WTC11 (cell line): ENCODE measurements at regions not wholly inside any gene's neighbourhood (a gene's known extent, or its start where the extent isn't known, plus 50 kb on each side); places are given as distances from the start of the nearest gene placed in this dataset.
A peak's percentile ranks its signal among the peaks of the same experiment; 100 is the strongest.

Experiments
- ATAC-seq: fragments of 200-7000 bp; cut with Tn5 transposase; 2 replicates; pipeline ENCODE4 v1.10.0; 2021; ENCODE audit warnings: mild to moderate bottlenecking, moderate library complexity
- CTCF ChIA-PET: fragments of 300-600 bp; sonication (Branson Sonifier 250); formaldehyde crosslinking; loops from one replicate; lab custom pipeline; 2021; ENCODE audit warnings: antibody characterized with exemption; lab: Charles Lee
- POLR2A ChIA-PET: fragments of 350-600 bp; sonication (Branson Sonifier 250); formaldehyde crosslinking; loops from one replicate; lab custom pipeline; 2021; ENCODE audit warnings: antibody characterized with exemption; lab: Charles Lee
- DNase-seq: peaks from one replicate; pipeline ENCODE4 v3.0.0; 2021; ENCODE audit warnings: low spot score
- H3K27ac Mint-ChIP-seq: 2 replicates; pipeline ENCODE4 v1.8.0; 2021; ENCODE audit warnings: mixed read lengths
- H3K27me3 Mint-ChIP-seq: 2 replicates; pipeline ENCODE4 v1.8.0; 2021; ENCODE audit warnings: low read depth, mild to moderate bottlenecking, moderate library complexity, mixed read lengths
- H3K36me3 Mint-ChIP-seq: 2 replicates; pipeline ENCODE4 v1.8.0; 2021; ENCODE audit warnings: mixed read lengths
- H3K4me1 Mint-ChIP-seq: 2 replicates; pipeline ENCODE4 v1.8.0; 2022; ENCODE audit warnings: mixed read lengths
- H3K4me3 Mint-ChIP-seq: 2 replicates; pipeline ENCODE4 v1.8.0; 2021; ENCODE audit warnings: mild to moderate bottlenecking, moderate library complexity, mixed read lengths
- H3K9me3 Mint-ChIP-seq: 2 replicates; pipeline ENCODE4 v1.8.0; 2021; ENCODE audit warnings: mixed read lengths
- CREM ChIP-seq: sonication (generic); formaldehyde crosslinking; IDR thresholded peaks from 2 replicates; pipeline ENCODE4 v1.8.1; 2022; ENCODE audit warnings: mild to moderate bottlenecking, missing genetic modification reagents, moderate library complexity
- CTCF ChIP-seq: fragments of 200-600 bp; IDR thresholded peaks from 2 replicates; pipeline ENCODE4 v1.8.0; 2022; ENCODE audit warnings: antibody characterized with exemption
- E2F4 ChIP-seq: sonication (generic); formaldehyde crosslinking; IDR thresholded peaks from 2 replicates; pipeline ENCODE4 v1.8.1; 2022; ENCODE audit warnings: low read depth, mild to moderate bottlenecking, moderate library complexity, missing genetic modification reagents, borderline replicate concordance
- E2F5 ChIP-seq: sonication (generic); formaldehyde crosslinking; IDR thresholded peaks from 2 replicates; pipeline ENCODE4 v1.8.1; 2022; ENCODE audit warnings: mild to moderate bottlenecking, moderate library complexity, missing genetic modification reagents
- EMX1 ChIP-seq: fragments of 250-450 bp; sonication (Bioruptor Pico); IDR thresholded peaks from 2 replicates; pipeline ENCODE4 v1.8.0; 2021; ENCODE audit warnings: mild to moderate bottlenecking
- FOXK1 ChIP-seq: sonication (generic); formaldehyde crosslinking; IDR thresholded peaks from 2 replicates; pipeline ENCODE4 v1.8.0; 2022; ENCODE audit warnings: mild to moderate bottlenecking, moderate library complexity, missing genetic modification reagents
- IRF2 ChIP-seq: sonication (generic); formaldehyde crosslinking; IDR thresholded peaks from 2 replicates; pipeline ENCODE4 v1.8.0; 2022; ENCODE audit warnings: low read depth, missing genetic modification reagents, borderline replicate concordance
- JAZF1 ChIP-seq: fragments of 250-450 bp; sonication (Bioruptor Pico); IDR thresholded peaks from 2 replicates; pipeline ENCODE4 v1.9.0; 2021; ENCODE audit warnings: moderate library complexity, mild to moderate bottlenecking, inconsistent platforms
- KAT7 ChIP-seq: sonication (generic); formaldehyde crosslinking; IDR thresholded peaks from 2 replicates; pipeline ENCODE4 v1.8.1; 2023; ENCODE audit warnings: missing genetic modification reagents, mild to moderate bottlenecking, borderline replicate concordance
- MXD4 ChIP-seq: fragments of 250-450 bp; sonication (Bioruptor Pico); IDR thresholded peaks from 2 replicates; pipeline ENCODE4 v1.8.0; 2021; ENCODE audit warnings: mild to moderate bottlenecking, moderate library complexity, borderline replicate concordance
- MYBL2 ChIP-seq: sonication (generic); formaldehyde crosslinking; IDR thresholded peaks from 2 replicates; pipeline ENCODE4 v1.8.1; 2023; ENCODE audit warnings: mild to moderate bottlenecking, moderate library complexity, missing genetic modification reagents
- NFE2L1 ChIP-seq: sonication (generic); formaldehyde crosslinking; IDR thresholded peaks from 2 replicates; pipeline ENCODE4 v1.8.1; 2023; ENCODE audit warnings: missing genetic modification reagents
- NR2C2 ChIP-seq: sonication (generic); formaldehyde crosslinking; IDR thresholded peaks from 2 replicates; pipeline ENCODE4 v1.8.0; 2022; ENCODE audit warnings: mild to moderate bottlenecking, missing genetic modification reagents
- OVOL2 ChIP-seq: fragments of 250-450 bp; sonication (Bioruptor Pico); IDR thresholded peaks from 2 replicates; pipeline ENCODE4 v1.9.0; 2021; ENCODE audit warnings: mild to moderate bottlenecking, borderline replicate concordance
- RORB ChIP-seq: fragments of 250-450 bp; sonication (Bioruptor Pico); IDR thresholded peaks from 2 replicates; pipeline ENCODE4 v1.9.0; 2021; ENCODE audit warnings: mild to moderate bottlenecking
- TCF7 ChIP-seq: sonication (generic); formaldehyde crosslinking; IDR thresholded peaks from 2 replicates; pipeline ENCODE4 v1.8.0; 2022; ENCODE audit warnings: mild to moderate bottlenecking, low read depth, missing genetic modification reagents, moderate library complexity
- USF2 ChIP-seq: sonication (generic); formaldehyde crosslinking; IDR thresholded peaks from 2 replicates; pipeline ENCODE4 v1.8.1; 2023; ENCODE audit warnings: mild to moderate bottlenecking, missing genetic modification reagents, moderate library complexity
- ZMAT4 ChIP-seq: fragments of 250-450 bp; sonication (Bioruptor Pico); IDR thresholded peaks from 2 replicates; pipeline ENCODE4 v1.9.0; 2021; ENCODE audit warnings: mild to moderate bottlenecking
- ZNF121 ChIP-seq: sonication (generic); formaldehyde crosslinking; IDR thresholded peaks from 2 replicates; pipeline ENCODE4 v1.8.0; 2023; ENCODE audit warnings: missing genetic modification reagents
- ZNF281 ChIP-seq: sonication (generic); formaldehyde crosslinking; IDR thresholded peaks from 2 replicates; pipeline ENCODE4 v1.8.0; 2023; ENCODE audit warnings: mild to moderate bottlenecking, missing genetic modification reagents
- ZNF396 ChIP-seq: fragments of 250-450 bp; sonication (Bioruptor Pico); IDR thresholded peaks from 2 replicates; pipeline ENCODE4 v1.8.0; 2021; ENCODE audit warnings: mild to moderate bottlenecking, moderate library complexity, borderline replicate concordance
- ZNF423 ChIP-seq: fragments of 250-450 bp; sonication (Bioruptor Pico); IDR thresholded peaks from 2 replicates; pipeline ENCODE4 v2.1.2; 2022; ENCODE audit warnings: mild to moderate bottlenecking, moderate library complexity

GRCh38 chr1:11373895-11374747 lies 101.1 kb downstream of the UBIAD1 start:
- DNase-seq: no peak
- H3K4me3 Mint-ChIP-seq: no peak overlapping the region

GRCh38 chr1:11374748-11375110 lies 101.7 kb downstream of the UBIAD1 start:
- Mint-ChIP-seq H3K4me3 (no peak overlapping the region), H3K27ac (no peak overlapping the region)
- CTCF ChIA-PET: interaction anchor here (0.6 to 2.5 kb wide), 5 partner anchors 23 to 271 kb away, joined by 3 to 7 read pairs (median 3); partner anchors contain the start of gene DISP3
- POLR2A ChIA-PET: no interaction called here
- TF ChIP-seq E2F4 (no peak), KAT7 (CRISPR knock-in tag) (no peak), JAZF1 (CRISPR knock-in tag) (no peak), ZNF121 (CRISPR knock-in tag) (no peak), ZNF396 (CRISPR knock-in tag) (no peak), RORB (CRISPR knock-in tag) (no peak), IRF2 (CRISPR knock-in tag) (no peak), ZNF281 (CRISPR knock-in tag) (no peak), USF2 (CRISPR knock-in tag) (no peak), MYBL2 (CRISPR knock-in tag) (no peak), E2F5 (CRISPR knock-in tag) (no peak), MXD4 (no peak), CTCF (no peak), FOXK1 (CRISPR knock-in tag) (no peak), OVOL2 (CRISPR knock-in tag) (no peak), CREM (CRISPR knock-in tag) (no peak), EMX1 (CRISPR knock-in tag) (no peak), ZMAT4 (CRISPR knock-in tag) (no peak)
- TF ChIP-seq, all 79 proteins: peak for 0
- Mint-ChIP-seq H3K9me3 (peaks cover 6% of the 10 kb centered on the region; the same call in 1 of the 2 replicates), H3K4me1 (peaks cover 11% of the 10 kb centered on the region), H3K27me3 (no peaks in the 10 kb centered on the region), H3K36me3 (no peaks in the 10 kb centered on the region)
- ATAC-seq (no peak), DNase-seq (no peak)

More at GRCh38 chr1:11373895-11374747, 101.1 kb downstream of the UBIAD1 start:
- CTCF ChIA-PET: interaction anchor here (1.3 to 2.5 kb wide), 3 partner anchors 22 to 271 kb away, joined by 3 to 7 read pairs (median 4); no protein-coding TSS in a partner anchor
- ATAC-seq: no peak
- Mint-ChIP-seq H3K9me3 (peaks cover 6% of the 10 kb centered on the region; the same call in 1 of the 2 replicates), H3K36me3 (no peaks in the 10 kb centered on the region), H3K27ac (peak overlapping the region; percentile 55), H3K4me1 (peaks cover 11% of the 10 kb centered on the region), H3K27me3 (no peaks in the 10 kb centered on the region)
- TF ChIP-seq ZNF423 (CRISPR knock-in tag): no peak
- no peak for TF ChIP-seq NR2C2 (CRISPR knock-in tag)
- TF ChIP-seq TCF7 (CRISPR knock-in tag): peak; percentile 76; the same call in 1 of the 2 replicates
- TF ChIP-seq E2F4: peak; percentile 23; the same call in 1 of the 2 replicates
- 0 out of 2 replicates have a peak, but pooled peaks have one; percentile 42 for TF ChIP-seq NFE2L1 (CRISPR knock-in tag)
- TF ChIP-seq FOXK1 (CRISPR knock-in tag): no peak
- POLR2A ChIA-PET: no interaction called here
